ENCODE measurements at regions not wholly inside any gene's neighbourhood (a gene's known extent, or its start where the extent isn't known, plus 50 kb on each side); places are given as distances from the start of the nearest gene placed in this dataset.

GRCh38 chr1:29500651-29501050, 264.3 kb downstream of the PTPRU start:
- no peak for DNase-seq (ENCODE audit: low read depth, low spot score)

- no peak for DNase-seq (ENCODE audit: low read depth, low spot score)
Measured at GRCh38 chr1:29500041-29500440, 263.7 kb downstream of the PTPRU start.

GRCh38 chr1:29499104-29499650, 262.9 kb downstream of the PTPRU start:
- DNase-seq (ENCODE audit: low read depth, low spot score) = no peak

GRCh38 chr1:29498126-29499103, 262.1 kb downstream of the PTPRU start:
- DNase-seq (ENCODE audit: low read depth, low spot score) = no peak

GRCh38 chr1:29497395-29498125, 261.2 kb downstream of the PTPRU start:
- no peak for DNase-seq (ENCODE audit: low read depth, low spot score)

GRCh38 chr1:29496701-29497100, 260.4 kb downstream of the PTPRU start:
- no peak for DNase-seq (ENCODE audit: low read depth, low spot score)

- DNase-seq (ENCODE audit: low read depth, low spot score) = no peak
Measured at GRCh38 chr1:29490204-29490934, 254.0 kb downstream of the PTPRU start.

- DNase-seq (ENCODE audit: low read depth, low spot score) = no peak
Measured at GRCh38 chr1:29489471-29489870, 253.1 kb downstream of the PTPRU start.

GRCh38 chr1:29488794-29489311, 252.5 kb downstream of the PTPRU start:
- DNase-seq (ENCODE audit: low read depth, low spot score) = no peak

- DNase-seq (ENCODE audit: low read depth, low spot score) = no peak
Measured at GRCh38 chr1:29488086-29488793, 251.9 kb downstream of the PTPRU start.

- DNase-seq (ENCODE audit: low read depth, low spot score) = no peak
Measured at GRCh38 chr1:29487291-29487690, 251.0 kb downstream of the PTPRU start.

- no peak for DNase-seq (ENCODE audit: low read depth, low spot score)
Measured at GRCh38 chr1:29485096-29485925, 249.0 kb downstream of the PTPRU start.

- DNase-seq (ENCODE audit: low read depth, low spot score) = no peak
Measured at GRCh38 chr1:29482991-29483390, 246.7 kb downstream of the PTPRU start.

GRCh38 chr1:29482064-29482463, 245.7 kb downstream of the PTPRU start:
- no peak for DNase-seq (ENCODE audit: low read depth, low spot score)

- no peak for DNase-seq (ENCODE audit: low read depth, low spot score)
Measured at GRCh38 chr1:29481031-29481430, 244.7 kb downstream of the PTPRU start.

GRCh38 chr1:29478879-29479278, 242.6 kb downstream of the PTPRU start:
- DNase-seq (ENCODE audit: low read depth, low spot score) = no peak

GRCh38 chr1:29478151-29478791, 241.9 kb downstream of the PTPRU start:
- no peak for DNase-seq (ENCODE audit: low read depth, low spot score)

GRCh38 chr1:29475326-29475725, 239.0 kb downstream of the PTPRU start:
- DNase-seq (ENCODE audit: low read depth, low spot score) = no peak

All from iPS DF 19.7 (cell line).